Stromal cell of bone marrow (primary cell): ENCODE measurements at regions not wholly inside any gene's neighbourhood (a gene's known extent, or its start where the extent isn't known, plus 50 kb on each side); places are given as distances from the start of the nearest gene placed in this dataset.

Source experiments
- DNase-seq: peaks from one replicate; pipeline ENCODE4 v3.0.0-alpha.2; 2012; ENCODE audit warnings: low read depth

DNA sequence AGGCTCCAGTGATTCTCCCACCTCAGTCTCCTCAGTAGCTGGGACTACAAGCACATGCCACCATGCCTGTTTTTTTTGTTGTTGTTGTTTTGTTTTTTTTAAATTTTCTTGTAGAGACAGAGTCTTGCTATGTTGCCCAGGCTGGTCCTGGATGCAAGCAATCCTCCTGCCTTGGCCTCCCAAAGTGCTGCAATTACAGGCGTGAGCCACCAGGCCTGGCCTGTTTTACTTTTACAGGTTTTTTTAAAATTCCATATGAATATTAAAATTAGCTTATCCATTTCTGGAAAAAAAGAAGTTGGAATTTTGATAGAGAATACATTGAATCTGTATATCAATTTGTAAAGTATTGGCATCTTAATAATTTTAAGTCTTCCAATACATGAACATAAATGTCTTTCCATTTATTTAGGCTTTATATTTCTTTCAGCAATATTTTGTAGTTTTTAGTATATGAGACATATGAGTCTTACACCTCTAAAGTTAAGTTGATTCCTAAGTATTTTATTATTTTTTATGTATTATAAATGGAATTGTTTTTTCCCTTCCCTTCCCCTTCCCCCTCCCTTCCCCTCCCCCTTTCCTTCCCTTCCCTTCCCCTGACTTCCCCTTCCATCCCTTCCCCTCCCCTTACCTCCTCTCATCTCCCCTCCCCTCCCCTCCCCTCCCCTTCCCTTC, 323.5 kb upstream of the SALL1 start:
- no peak for DNase-seq

DNA sequence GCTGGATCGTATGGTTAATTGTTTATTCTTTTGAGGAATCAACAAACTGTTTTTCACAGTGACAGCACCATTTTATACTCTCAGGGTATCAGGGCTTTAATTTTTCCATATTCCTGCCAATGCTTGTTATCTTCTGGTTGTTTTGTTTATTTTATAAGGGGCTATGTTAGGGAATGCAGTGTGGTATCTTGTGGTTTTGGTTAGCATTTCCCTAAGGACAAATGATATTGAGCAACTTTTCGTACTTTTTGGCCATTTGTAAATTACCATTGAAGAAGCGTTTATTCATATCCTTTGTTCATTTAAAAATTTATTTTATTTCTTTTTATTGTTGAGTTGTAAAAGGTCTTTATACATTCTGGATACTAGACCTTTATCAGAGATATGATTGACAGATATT, 322.0 kb upstream of the SALL1 start:
- DNase-seq, result no peak

- no peak for DNase-seq
These were observed 319.4 kb upstream of the SALL1 start for GRCh38 chr16:51470492-51470891.

DNA sequence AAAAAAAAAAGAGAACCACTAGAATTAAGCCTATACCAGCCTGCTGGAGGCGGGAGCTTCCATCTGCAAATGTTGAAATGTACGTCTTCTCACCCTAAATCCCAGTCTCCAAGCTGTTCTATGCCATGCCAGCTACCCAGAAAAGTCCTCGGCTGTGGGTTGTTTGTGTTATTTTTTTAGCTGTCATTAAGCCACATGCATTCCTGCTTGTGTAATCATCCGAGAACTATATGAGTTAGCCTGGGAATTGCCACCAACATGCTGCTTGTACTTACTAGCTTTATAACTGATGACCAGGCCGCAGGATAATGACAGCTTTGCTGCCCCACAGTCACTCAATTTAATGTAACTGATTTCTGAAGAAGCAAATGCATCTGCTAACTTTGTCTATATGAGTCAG, 313.9 kb upstream of the SALL1 start:
- peak; percentile 0 for DNase-seq

GRCh38 chr16:51461255-51461654, 310.2 kb upstream of the SALL1 start:
- no peak for DNase-seq

- DNase-seq, result no peak
These were observed 307.5 kb upstream of the SALL1 start for GRCh38 chr16:51458356-51459140.

- DNase-seq, result no peak
These were observed 306.7 kb upstream of the SALL1 start for GRCh38 chr16:51457775-51458174.

GRCh38 chr16:51455398-51455797, 304.3 kb upstream of the SALL1 start:
- no peak for DNase-seq

DNA sequence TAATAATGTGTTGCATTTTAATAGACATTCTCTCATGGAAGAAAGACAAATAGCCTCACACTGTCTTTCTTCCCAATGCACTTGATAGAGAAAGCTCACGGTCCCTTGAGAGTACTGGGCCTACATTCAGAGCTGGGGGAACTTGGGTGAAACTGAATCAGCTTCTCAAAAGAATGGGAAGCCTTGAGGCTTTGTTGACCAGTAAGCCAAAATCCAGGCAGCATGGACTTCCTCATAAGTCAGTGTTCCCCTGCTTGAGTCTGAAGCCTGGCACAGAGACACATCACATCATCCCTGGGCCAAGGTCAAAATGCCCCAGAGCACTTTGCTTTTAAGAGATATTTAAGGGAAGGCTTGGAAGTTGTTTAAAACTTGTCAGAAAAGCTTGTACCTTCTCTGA, 302.2 kb upstream of the SALL1 start:
- no peak for DNase-seq

DNA sequence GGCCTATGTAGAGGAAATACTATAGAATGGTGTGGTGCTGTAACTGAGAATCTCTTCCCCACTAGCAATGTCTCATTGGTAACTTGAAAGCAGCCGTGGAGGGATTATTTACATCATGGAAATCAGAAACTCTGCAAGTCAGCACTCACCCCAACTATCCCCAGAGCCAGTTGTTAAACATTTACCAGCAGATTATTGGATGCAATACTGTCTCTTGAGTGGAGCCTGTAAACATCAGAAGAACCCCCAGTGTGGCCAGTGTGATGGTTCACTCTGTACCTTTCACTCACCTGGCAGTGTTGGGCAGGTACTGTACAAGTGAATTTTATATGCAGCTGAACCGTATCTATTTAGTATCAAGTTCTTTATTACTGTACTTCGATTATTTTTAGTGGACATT, 299.8 kb upstream of the SALL1 start:
- no peak for DNase-seq

- no peak for DNase-seq
These were observed 299.3 kb upstream of the SALL1 start for GRCh38 chr16:51450376-51450775.

DNA sequence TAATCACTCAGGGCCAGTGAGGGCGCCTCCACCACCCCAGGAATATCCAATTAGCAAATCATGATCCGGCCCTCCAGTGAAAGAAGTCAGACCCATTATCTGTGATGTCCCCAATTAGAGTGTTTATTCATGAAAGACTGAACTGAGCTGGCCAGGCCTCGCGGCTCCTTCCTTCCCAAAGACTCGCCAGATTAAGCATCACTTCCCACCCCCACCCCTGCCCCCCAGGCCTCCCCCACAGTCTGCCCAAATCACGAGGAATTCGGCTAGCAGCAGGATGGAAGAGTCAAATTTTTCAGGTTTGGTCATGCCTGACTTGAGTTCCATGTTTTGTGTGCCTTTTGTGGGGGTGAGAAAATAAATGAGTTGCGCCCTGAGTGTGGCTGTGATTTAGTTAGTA, 298.4 kb upstream of the SALL1 start:
- no peak for DNase-seq

DNA sequence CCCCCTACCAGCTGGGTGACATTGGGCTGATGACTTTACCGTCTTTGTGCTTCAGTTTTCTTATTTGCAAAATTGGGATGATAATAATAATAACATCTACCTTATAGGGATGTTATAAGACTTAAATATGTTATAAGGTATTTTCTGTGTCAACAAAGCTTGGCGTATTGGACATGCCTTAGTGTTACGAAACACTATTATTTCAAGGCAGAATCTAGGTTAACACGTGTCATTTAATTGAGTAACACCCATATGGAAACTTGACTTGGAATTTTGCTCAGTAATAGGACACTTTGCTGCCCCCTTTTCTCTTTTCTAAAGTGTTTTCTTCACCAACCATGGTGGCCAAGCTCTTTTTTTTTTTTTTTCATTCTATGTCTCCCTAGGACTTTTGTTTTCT, 294.2 kb upstream of the SALL1 start:
- DNase-seq, result no peak

GRCh38 chr16:51443934-51444333, 292.9 kb upstream of the SALL1 start:
- DNase-seq, result no peak

DNA sequence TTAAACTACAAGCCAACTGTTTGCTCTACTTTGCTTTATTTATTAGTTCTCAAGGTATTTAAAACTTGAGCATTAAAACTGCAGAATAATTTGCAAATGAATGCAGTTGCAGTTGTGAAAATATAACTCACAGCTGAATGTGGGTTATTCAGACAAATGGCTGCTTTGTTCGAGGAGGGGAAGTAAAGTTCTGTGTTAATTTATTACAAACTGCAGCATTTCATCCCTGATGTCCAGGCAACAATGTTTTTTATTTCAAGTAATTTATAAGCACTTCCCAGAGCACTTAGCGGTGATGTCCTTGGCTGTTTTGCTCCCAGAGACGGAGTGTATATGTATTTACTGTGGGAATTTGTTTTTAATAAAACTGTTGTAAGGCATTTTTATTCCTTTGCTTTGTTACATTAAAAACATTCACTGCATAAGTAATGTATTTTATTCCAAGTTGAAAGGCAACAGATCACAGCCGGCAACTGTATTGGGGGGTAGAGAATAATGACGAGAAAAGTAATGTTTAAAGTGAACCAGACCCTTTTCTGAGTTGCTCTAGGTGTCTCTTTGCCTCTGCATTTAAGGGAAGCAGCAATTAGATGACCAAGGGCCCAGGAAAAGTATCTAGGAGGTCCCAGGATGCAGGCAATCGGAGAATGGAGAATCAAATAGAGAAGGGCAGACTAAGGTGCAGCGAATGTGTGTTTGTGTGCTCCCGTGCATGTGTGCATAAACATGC, 291.2 kb upstream of the SALL1 start:
- DNase-seq, result no peak

GRCh38 chr16:51440131-51440889, 289.2 kb upstream of the SALL1 start:
- DNase-seq, result no peak

DNA sequence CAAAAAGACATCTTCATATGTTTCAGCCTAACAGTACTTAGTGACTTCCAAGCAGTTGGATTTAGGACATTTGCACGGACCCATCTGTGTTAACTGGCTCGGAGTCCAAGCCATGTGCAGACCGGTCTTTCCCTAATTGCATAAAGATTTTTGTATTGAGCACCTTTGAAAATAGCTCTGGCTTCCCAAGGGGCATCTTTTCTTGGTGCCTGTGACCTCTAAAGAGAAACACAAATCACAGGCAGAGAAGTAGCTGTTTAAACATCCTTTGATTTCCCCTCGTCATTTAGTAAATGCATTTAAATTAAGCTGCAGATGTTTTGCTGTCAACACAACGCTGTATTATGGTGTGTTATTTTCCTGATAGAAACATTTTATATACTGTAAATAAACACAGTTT, 288.2 kb upstream of the SALL1 start:
- DNase-seq, result no peak

GRCh38 chr16:51436742-51437141, 285.7 kb upstream of the SALL1 start:
- no peak for DNase-seq

- DNase-seq, result no peak
These were observed 283.6 kb upstream of the SALL1 start for GRCh38 chr16:51434567-51435198.

GRCh38 chr16:51433599-51433998, 282.5 kb upstream of the SALL1 start:
- DNase-seq, result no peak

DNA sequence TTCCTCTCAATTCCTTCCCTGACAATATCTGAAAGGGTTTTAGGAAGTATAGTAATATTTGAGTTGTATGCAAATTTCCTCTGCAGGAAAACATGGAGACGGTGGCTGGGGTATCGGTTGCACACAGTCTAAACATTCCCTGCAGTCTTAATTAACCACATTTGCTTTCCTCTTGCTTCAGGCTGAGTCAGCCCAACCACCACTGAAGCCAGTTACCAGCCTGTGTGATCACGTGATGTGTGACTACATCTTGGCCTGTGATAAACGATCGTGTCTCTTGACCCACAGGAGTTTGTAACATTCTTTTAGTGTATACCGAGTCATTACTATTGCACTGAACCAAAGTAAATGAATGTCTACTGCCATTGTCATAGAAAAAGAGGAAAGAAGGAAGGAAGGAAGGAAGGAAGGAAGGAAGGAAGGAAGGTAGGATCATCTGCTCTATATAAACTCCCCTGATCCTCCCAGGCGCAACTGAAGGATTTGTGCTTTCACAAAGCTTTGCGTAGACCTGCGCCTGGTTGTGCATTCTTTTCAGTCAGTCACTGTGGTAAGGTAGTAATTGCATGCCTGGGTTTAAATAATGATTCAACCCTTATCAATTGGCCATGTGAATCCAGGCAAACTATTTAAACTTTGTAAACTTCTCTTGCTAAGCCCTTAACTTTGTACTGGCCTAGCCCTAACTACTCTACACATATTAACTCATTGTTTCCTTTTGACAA, 280.6 kb upstream of the SALL1 start:
- DNase-seq, result peak; percentile 56
